ENCODE measurements at regions not wholly inside any gene's neighbourhood (a gene's known extent, or its start where the extent isn't known, plus 50 kb on each side); places are given as distances from the start of the nearest gene placed in this dataset.

- TF ChIP-seq, protein P1, sequence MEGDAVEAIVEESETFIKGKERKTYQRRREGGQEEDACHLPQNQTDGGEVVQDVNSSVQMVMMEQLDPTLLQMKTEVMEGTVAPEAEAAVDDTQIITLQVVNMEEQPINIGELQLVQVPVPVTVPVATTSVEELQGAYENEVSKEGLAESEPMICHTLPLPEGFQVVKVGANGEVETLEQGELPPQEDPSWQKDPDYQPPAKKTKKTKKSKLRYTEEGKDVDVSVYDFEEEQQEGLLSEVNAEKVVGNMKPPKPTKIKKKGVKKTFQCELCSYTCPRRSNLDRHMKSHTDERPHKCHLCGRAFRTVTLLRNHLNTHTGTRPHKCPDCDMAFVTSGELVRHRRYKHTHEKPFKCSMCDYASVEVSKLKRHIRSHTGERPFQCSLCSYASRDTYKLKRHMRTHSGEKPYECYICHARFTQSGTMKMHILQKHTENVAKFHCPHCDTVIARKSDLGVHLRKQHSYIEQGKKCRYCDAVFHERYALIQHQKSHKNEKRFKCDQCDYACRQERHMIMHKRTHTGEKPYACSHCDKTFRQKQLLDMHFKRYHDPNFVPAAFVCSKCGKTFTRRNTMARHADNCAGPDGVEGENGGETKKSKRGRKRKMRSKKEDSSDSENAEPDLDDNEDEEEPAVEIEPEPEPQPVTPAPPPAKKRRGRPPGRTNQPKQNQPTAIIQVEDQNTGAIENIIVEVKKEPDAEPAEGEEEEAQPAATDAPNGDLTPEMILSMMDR (IDR thresholded peaks at IDR 0.05 in 4 of 5, conservative IDR thresholded peaks at IDR 0.05 in 1 of 5), result no peak
- no peak for TF ChIP-seq POLR2A (IDR thresholded peaks at IDR 0.05)
Measured at GRCh38 chr6:40848868-40849514, 190.0 kb downstream of the UNC5CL start.
